ENCODE measurements at regions not wholly inside any gene's neighbourhood (a gene's known extent, or its start where the extent isn't known, plus 50 kb on each side); places are given as distances from the start of the nearest gene placed in this dataset.

- no peak for TF ChIP-seq YY1 (IDR thresholded peaks at IDR 0.05; ENCODE audit: insufficient read depth, insufficient read length)
- no peak for TF ChIP-seq ZNF274 (IDR thresholded peaks at IDR 0.05; ENCODE audit: low read depth, low read length)
- no peak for TF ChIP-seq SUZ12 (IDR thresholded peaks at IDR 0.05; ENCODE audit: extremely low read depth, insufficient read depth, insufficient read length)
Observed at GRCh38 chr12:4074129-4074528, 199.4 kb upstream of the CCND2 start.
